ENCODE measurements at regions not wholly inside any gene's neighbourhood (a gene's known extent, or its start where the extent isn't known, plus 50 kb on each side); places are given as distances from the start of the nearest gene placed in this dataset.

- Histone ChIP-seq H3K9me3 (ENCODE audit: low read length) (peaks cover 8% of the 10 kb centered on the region), H3K36me3 (ENCODE audit: low read depth, low read length) (no peaks in the 10 kb centered on the region; the same call in 1 of the 2 replicates), H3K9me2 (replicated peaks; ENCODE audit: low read length) (no peaks in the 10 kb centered on the region), H3K9ac (ENCODE audit: low read length) (no peak overlapping the region), H3K4me2 (ENCODE audit: low read length) (no peak overlapping the region), H2AFZ (ENCODE audit: low read length) (no peak overlapping the region), H3K27ac (ENCODE audit: low read length) (no peak overlapping the region), H3K27me3 (ENCODE audit: low read length) (no peaks in the 10 kb centered on the region), H3F3A (ENCODE audit: low read length, unreplicated experiment) (no peaks in the 10 kb centered on the region), H3K4me1 (ENCODE audit: insufficient read depth, low read length) (peaks cover 22% of the 10 kb centered on the region), H4K20me1 (ENCODE audit: low read length) (no peaks in the 10 kb centered on the region), H3K4me3 (ENCODE audit: low read length) (no peak overlapping the region), H3K79me2 (ENCODE audit: low read length) (no peaks in the 10 kb centered on the region)
- ChIA-PET CTCF (no interaction called here), POLR2A (ENCODE audit: unreplicated experiment) (no interaction called here)
- BruUV-seq (replicated peaks), result no TSS peak
- TF ChIP-seq CTCF (conservative IDR thresholded peaks at IDR 0.05; ENCODE audit: low read depth, low read length) (no peak), EZH2phosphoT487 (IDR thresholded peaks at IDR 0.05; ENCODE audit: borderline replicate concordance, low read length) (no peak), EZH2 (IDR thresholded peaks at IDR 0.05; ENCODE audit: low read length, unreplicated experiment) (no peak)
- DNase-seq (no peak), ATAC-seq (no peak)
- intact Hi-C loops (cut with micrococcal nuclease), result no loop called here
Measured at GRCh38 chr12:88820012-88820411, 239.7 kb upstream of the KITLG start.

- POLR2A ChIA-PET (ENCODE audit: unreplicated experiment), result interaction anchor here (0.5 kb wide), 1 partner anchor 235 kb away, joined by 3 read pairs; no protein-coding TSS in a partner anchor
- DNase-seq, result peak; percentile 83
- no peak for TF ChIP-seq EZH2 (IDR thresholded peaks at IDR 0.05; ENCODE audit: low read length, unreplicated experiment)
- TF ChIP-seq CTCF (conservative IDR thresholded peaks at IDR 0.05; ENCODE audit: low read depth, low read length), result no peak
- no peak for TF ChIP-seq EZH2phosphoT487 (IDR thresholded peaks at IDR 0.05; ENCODE audit: borderline replicate concordance, low read length)
- CTCF ChIA-PET, result no interaction called here
- Histone ChIP-seq H3K27ac (ENCODE audit: low read length) (peak overlapping the region; percentile 66), H3K27me3 (ENCODE audit: low read length) (no peaks in the 10 kb centered on the region), H3K9me2 (replicated peaks; ENCODE audit: low read length) (no peaks in the 10 kb centered on the region), H3K4me1 (ENCODE audit: insufficient read depth, low read length) (peaks cover 22% of the 10 kb centered on the region), H3K4me3 (ENCODE audit: low read length) (peak overlapping the region; percentile 56), H4K20me1 (ENCODE audit: low read length) (no peaks in the 10 kb centered on the region), H3K9me3 (ENCODE audit: low read length) (peaks cover 8% of the 10 kb centered on the region), H3K36me3 (ENCODE audit: low read depth, low read length) (no peaks in the 10 kb centered on the region; the same call in 1 of the 2 replicates), H3K4me2 (ENCODE audit: low read length) (peak overlapping the region; percentile 79), H2AFZ (ENCODE audit: low read length) (peak overlapping the region; percentile 18; the same call in 1 of the 2 replicates), H3K79me2 (ENCODE audit: low read length) (no peaks in the 10 kb centered on the region), H3K9ac (ENCODE audit: low read length) (no peak overlapping the region), H3F3A (ENCODE audit: low read length, unreplicated experiment) (no peaks in the 10 kb centered on the region)
- ATAC-seq, result peak; percentile 86
- BruUV-seq (replicated peaks), result no TSS peak
- intact Hi-C loops (cut with micrococcal nuclease), result no loop called here
Measured at GRCh38 chr12:88816201-88816600, 235.9 kb upstream of the KITLG start.

- peaks cover 22% of the 10 kb centered on the region for H3K4me1 ChIP-seq (ENCODE audit: insufficient read depth, low read length)
- H3K36me3 ChIP-seq (ENCODE audit: low read depth, low read length), result no peaks in the 10 kb centered on the region; the same call in 1 of the 2 replicates
- no peaks in the 10 kb centered on the region for H3F3A ChIP-seq (ENCODE audit: low read length, unreplicated experiment)
- intact Hi-C loops (cut with micrococcal nuclease), result no loop called here
- H3K9me2 ChIP-seq (replicated peaks; ENCODE audit: low read length), result no peaks in the 10 kb centered on the region
- no peak overlapping the region for H3K27ac ChIP-seq (ENCODE audit: low read length)
- H3K4me2 ChIP-seq (ENCODE audit: low read length), result no peak overlapping the region
- H3K4me3 ChIP-seq (ENCODE audit: low read length), result no peak overlapping the region
- no TSS peak for BruUV-seq (replicated peaks)
- no peaks in the 10 kb centered on the region for H3K27me3 ChIP-seq (ENCODE audit: low read length)
- ChIA-PET CTCF (no interaction called here), POLR2A (ENCODE audit: unreplicated experiment) (no interaction called here)
- no peaks in the 10 kb centered on the region for H3K79me2 ChIP-seq (ENCODE audit: low read length)
- H3K9me3 ChIP-seq (ENCODE audit: low read length), result peaks cover 8% of the 10 kb centered on the region
- no peak for ATAC-seq
- TF ChIP-seq EZH2 (IDR thresholded peaks at IDR 0.05; ENCODE audit: low read length, unreplicated experiment) (no peak), CTCF (conservative IDR thresholded peaks at IDR 0.05; ENCODE audit: low read depth, low read length) (no peak), EZH2phosphoT487 (IDR thresholded peaks at IDR 0.05; ENCODE audit: borderline replicate concordance, low read length) (no peak)
- H3K9ac ChIP-seq (ENCODE audit: low read length), result no peak overlapping the region
- no peak for DNase-seq
- H2AFZ ChIP-seq (ENCODE audit: low read length), result no peak overlapping the region
- no peaks in the 10 kb centered on the region for H4K20me1 ChIP-seq (ENCODE audit: low read length)
Measured at GRCh38 chr12:88814779-88815178, 234.5 kb upstream of the KITLG start.
